Spleen (tissue), 7 donors: ENCODE measurements at regions not wholly inside any gene's neighbourhood (a gene's known extent, or its start where the extent isn't known, plus 50 kb on each side); places are given as distances from the start of the nearest gene placed in this dataset.

Experiments used
- POLR2A ChIP-seq, 3 donors: fragments of 450-650 bp; IDR thresholded peaks; one replicate each; pipeline ENCODE4 v1.5.1; 2017; ENCODE audit warnings: antibody characterized with exemption in 3 of 3, mild to moderate bottlenecking in 1 of 3
- TF ChIP-seq, protein P1 (sequence below), 11 experiments: fragments of 200-600 bp in 7 of 11; fragments of 450-650 bp in 4 of 11; sonication (generic) in 4 of 11; IDR thresholded peaks in 8 of 11; conservative IDR thresholded peaks in 3 of 11; 1 replicate in 7 of 11; 2 replicates in 4 of 11; pipeline versions ENCODE4 v1.4.0 to v1.8.0; 2016 to 2021; ENCODE audit warnings: antibody characterized with exemption in 11 of 11, inconsistent platforms in 4 of 11, mild to moderate bottlenecking in 1 of 11
- donor health status: DM: no; HTN: no; CAD: no; lungs with moderate emphysema.
- donor health status: DM: no; HTN: no; CAD: no.
- donor health status: DM: no; HTN: no; CAD: no.

DNA sequence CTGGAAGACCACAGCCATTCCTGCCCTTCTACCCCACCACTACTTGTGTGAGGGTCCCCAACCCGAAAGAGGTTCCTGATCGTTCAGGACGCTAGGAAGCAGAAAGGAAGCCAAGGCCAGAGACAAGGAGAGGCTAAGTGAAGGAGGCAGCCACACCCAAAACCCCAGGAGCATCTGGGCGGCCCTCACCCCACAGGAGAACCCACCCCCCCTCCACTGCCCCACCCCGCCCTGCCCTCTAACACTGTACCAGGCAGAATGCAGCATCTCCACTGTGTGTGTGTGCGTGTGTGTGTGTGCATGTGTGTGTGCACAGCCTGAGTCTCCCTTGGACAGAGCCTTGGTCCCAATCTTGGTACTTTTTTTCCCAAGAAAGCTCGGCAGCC, 207.5 kb upstream of the HAAO start:
- TF ChIP-seq, protein P1, sequence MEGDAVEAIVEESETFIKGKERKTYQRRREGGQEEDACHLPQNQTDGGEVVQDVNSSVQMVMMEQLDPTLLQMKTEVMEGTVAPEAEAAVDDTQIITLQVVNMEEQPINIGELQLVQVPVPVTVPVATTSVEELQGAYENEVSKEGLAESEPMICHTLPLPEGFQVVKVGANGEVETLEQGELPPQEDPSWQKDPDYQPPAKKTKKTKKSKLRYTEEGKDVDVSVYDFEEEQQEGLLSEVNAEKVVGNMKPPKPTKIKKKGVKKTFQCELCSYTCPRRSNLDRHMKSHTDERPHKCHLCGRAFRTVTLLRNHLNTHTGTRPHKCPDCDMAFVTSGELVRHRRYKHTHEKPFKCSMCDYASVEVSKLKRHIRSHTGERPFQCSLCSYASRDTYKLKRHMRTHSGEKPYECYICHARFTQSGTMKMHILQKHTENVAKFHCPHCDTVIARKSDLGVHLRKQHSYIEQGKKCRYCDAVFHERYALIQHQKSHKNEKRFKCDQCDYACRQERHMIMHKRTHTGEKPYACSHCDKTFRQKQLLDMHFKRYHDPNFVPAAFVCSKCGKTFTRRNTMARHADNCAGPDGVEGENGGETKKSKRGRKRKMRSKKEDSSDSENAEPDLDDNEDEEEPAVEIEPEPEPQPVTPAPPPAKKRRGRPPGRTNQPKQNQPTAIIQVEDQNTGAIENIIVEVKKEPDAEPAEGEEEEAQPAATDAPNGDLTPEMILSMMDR (IDR thresholded peaks at IDR 0.05 in 8 of 11, conservative IDR thresholded peaks at IDR 0.05 in 3 of 11), result no peak
- TF ChIP-seq POLR2A (IDR thresholded peaks at IDR 0.05), result no peak
